Esophagus squamous epithelium (tissue), 4 donors: ENCODE measurements at regions not wholly inside any gene's neighbourhood (a gene's known extent, or its start where the extent isn't known, plus 50 kb on each side); places are given as distances from the start of the nearest gene placed in this dataset.

Source experiments
- POLR2A ChIP-seq, 4 donors: fragments of 450-650 bp; IDR thresholded peaks; one replicate each; pipeline ENCODE4 v1.6.1; 2017; ENCODE audit warnings: antibody characterized with exemption in 4 of 4, mild to moderate bottlenecking in 4 of 4, moderate library complexity in 3 of 4
- TF ChIP-seq, protein P1 (sequence below), 6 experiments: fragments of 450-650 bp in 4 of 6; fragments of 200-600 bp in 2 of 6; sonication (generic) in 2 of 6; IDR thresholded peaks; one replicate each; pipeline ENCODE4 v1.5.1; 2016 to 2019; ENCODE audit warnings: antibody characterized with exemption in 6 of 6, mild to moderate bottlenecking in 4 of 6, moderate library complexity in 4 of 6

- no peak for TF ChIP-seq POLR2A (IDR thresholded peaks at IDR 0.05)
- TF ChIP-seq, protein P1, sequence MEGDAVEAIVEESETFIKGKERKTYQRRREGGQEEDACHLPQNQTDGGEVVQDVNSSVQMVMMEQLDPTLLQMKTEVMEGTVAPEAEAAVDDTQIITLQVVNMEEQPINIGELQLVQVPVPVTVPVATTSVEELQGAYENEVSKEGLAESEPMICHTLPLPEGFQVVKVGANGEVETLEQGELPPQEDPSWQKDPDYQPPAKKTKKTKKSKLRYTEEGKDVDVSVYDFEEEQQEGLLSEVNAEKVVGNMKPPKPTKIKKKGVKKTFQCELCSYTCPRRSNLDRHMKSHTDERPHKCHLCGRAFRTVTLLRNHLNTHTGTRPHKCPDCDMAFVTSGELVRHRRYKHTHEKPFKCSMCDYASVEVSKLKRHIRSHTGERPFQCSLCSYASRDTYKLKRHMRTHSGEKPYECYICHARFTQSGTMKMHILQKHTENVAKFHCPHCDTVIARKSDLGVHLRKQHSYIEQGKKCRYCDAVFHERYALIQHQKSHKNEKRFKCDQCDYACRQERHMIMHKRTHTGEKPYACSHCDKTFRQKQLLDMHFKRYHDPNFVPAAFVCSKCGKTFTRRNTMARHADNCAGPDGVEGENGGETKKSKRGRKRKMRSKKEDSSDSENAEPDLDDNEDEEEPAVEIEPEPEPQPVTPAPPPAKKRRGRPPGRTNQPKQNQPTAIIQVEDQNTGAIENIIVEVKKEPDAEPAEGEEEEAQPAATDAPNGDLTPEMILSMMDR (IDR thresholded peaks at IDR 0.05): no peak
Observed at GRCh38 chr6:119463081-119463626, 113.6 kb upstream of the MAN1A1 start.
